Breast epithelium (tissue), 4 donors: ENCODE measurements at regions not wholly inside any gene's neighbourhood (a gene's known extent, or its start where the extent isn't known, plus 50 kb on each side); places are given as distances from the start of the nearest gene placed in this dataset.

Source experiments
- DNase-seq, 2 donors: peaks; one replicate each; pipeline ENCODE4 v3.0.0-alpha.2; 2019; ENCODE audit warnings: low spot score in 2 of 2
- H3K27ac ChIP-seq, 2 donors: fragments of 200-600 bp; sonication (generic) in 1 of 2; one replicate each; pipeline ENCODE4 v1.5.1; 2016 to 2019; ENCODE audit warnings: mild to moderate bottlenecking in 1 of 2
- H3K27me3 ChIP-seq, 2 donors: fragments of 200-600 bp; sonication (generic) in 1 of 2; one replicate each; pipeline versions ENCODE4 v1.5.1 to v1.6.0; 2017 to 2019; ENCODE audit warnings: control low read depth in 1 of 2, mild to moderate bottlenecking in 1 of 2
- H3K36me3 ChIP-seq: fragments of 200-600 bp; one replicate; pipeline ENCODE4 v1.5.1; 2019
- H3K4me1 ChIP-seq, 2 donors: fragments of 200-600 bp; sonication (generic); one replicate each; pipeline ENCODE4 v1.5.1; 2016 to 2019; ENCODE audit warnings: control low read depth in 1 of 2
- H3K4me3 ChIP-seq, 3 donors: fragments of 200-600 bp; sonication (generic); 1 replicate in 2 of 3; 2 replicates in 1 of 3; pipeline ENCODE4 v1.5.1; 2016 to 2019; ENCODE audit warnings: mild to moderate bottlenecking in 3 of 3, moderate library complexity in 2 of 3
- H3K9me3 ChIP-seq, 2 donors: fragments of 200-600 bp; sonication (generic) in 1 of 2; one replicate each; pipeline ENCODE4 v1.5.1; 2016 to 2019; ENCODE audit warnings: control low read depth in 1 of 2
- CTCF ChIP-seq, 3 donors: fragments of 450-650 bp; IDR thresholded peaks; one replicate each; pipeline ENCODE4 v1.5.1; 2016 to 2017; ENCODE audit warnings: antibody characterized with exemption in 3 of 3, mild to moderate bottlenecking in 3 of 3, moderate library complexity in 3 of 3
- POLR2A ChIP-seq: fragments of 450-650 bp; IDR thresholded peaks from one replicate; pipeline ENCODE4 v1.6.1; 2016; ENCODE audit warnings: antibody characterized with exemption, mild to moderate bottlenecking, moderate library complexity
- POLR2AphosphoS5 ChIP-seq, 3 donors: sonication (generic); formaldehyde crosslinking; IDR thresholded peaks; one replicate each; pipeline ENCODE4 v1.6.1; 2017; ENCODE audit warnings: antibody characterized with exemption in 3 of 3
- intact Hi-C: fragments of 100-400 bp; cut with DNase I; formaldehyde crosslinking; loops from one replicate; pipeline ENCODE4 v1.15.1; 2023; ENCODE audit warnings: low total_unique reads

- no peak for DNase-seq
- no peak overlapping the region for H3K4me3 ChIP-seq
- peaks cover 0 to 89% of the 10 kb centered on the region in 2 donors for H3K27me3 ChIP-seq
- no peaks in the 10 kb centered on the region for H3K36me3 ChIP-seq
- no peak for TF ChIP-seq POLR2A
- TF ChIP-seq CTCF (IDR thresholded peaks at IDR 0.05): no peak
- no peak for TF ChIP-seq POLR2AphosphoS5 (IDR thresholded peaks at IDR 0.05)
- no peaks in the 10 kb centered on the region for H3K9me3 ChIP-seq
- no peak overlapping the region for H3K27ac ChIP-seq
- H3K4me1 ChIP-seq: no peaks in the 10 kb centered on the region
- intact Hi-C loops: no loop called here
Measured at GRCh38 chr16:86300746-86301481, 209.4 kb upstream of the FOXF1 start.

- Histone ChIP-seq H3K27me3 (peaks cover 0 to 79% of the 10 kb centered on the region in 2 donors), H3K9me3 (no peaks in the 10 kb centered on the region), H3K27ac (no peak overlapping the region), H3K36me3 (no peaks in the 10 kb centered on the region), H3K4me3 (no peak overlapping the region), H3K4me1 (no peaks in the 10 kb centered on the region)
- intact Hi-C loops: no loop called here
- no peak for DNase-seq
- TF ChIP-seq CTCF (IDR thresholded peaks at IDR 0.05) (no peak), POLR2AphosphoS5 (IDR thresholded peaks at IDR 0.05) (no peak), POLR2A (no peak)
Measured at GRCh38 chr16:86302421-86303109, 207.8 kb upstream of the FOXF1 start.

GRCh38 chr16:86303787-86304678 lies 206.3 kb upstream of the FOXF1 start:
- Histone ChIP-seq H3K36me3 (no peaks in the 10 kb centered on the region), H3K9me3 (no peaks in the 10 kb centered on the region), H3K4me3 (peak overlapping the region in 2 of 3 donors; percentile 6 to 19), H3K27me3 (peaks cover 0 to 70% of the 10 kb centered on the region in 2 donors), H3K27ac (no peak overlapping the region), H3K4me1 (no peaks in the 10 kb centered on the region)
- DNase-seq: no peak
- intact Hi-C loops: no loop called here
- no peak for TF ChIP-seq CTCF (IDR thresholded peaks at IDR 0.05)
- no peak for TF ChIP-seq POLR2AphosphoS5 (IDR thresholded peaks at IDR 0.05)
- no peak for TF ChIP-seq POLR2A

GRCh38 chr16:86304868-86305267 lies 205.5 kb upstream of the FOXF1 start:
- Histone ChIP-seq H3K36me3 (no peaks in the 10 kb centered on the region), H3K27ac (no peak overlapping the region), H3K4me1 (no peaks in the 10 kb centered on the region), H3K9me3 (no peaks in the 10 kb centered on the region), H3K27me3 (peaks cover 0 to 64% of the 10 kb centered on the region in 2 donors), H3K4me3 (no peak overlapping the region)
- intact Hi-C loops: no loop called here
- no peak for DNase-seq
- TF ChIP-seq POLR2AphosphoS5 (IDR thresholded peaks at IDR 0.05): no peak
- TF ChIP-seq CTCF (IDR thresholded peaks at IDR 0.05): no peak
- TF ChIP-seq POLR2A: no peak
